ENCODE measurements at regions not wholly inside any gene's neighbourhood (a gene's known extent, or its start where the extent isn't known, plus 50 kb on each side); places are given as distances from the start of the nearest gene placed in this dataset.
"Not testable (repeated sequence)": the region's sequence is repeated elsewhere in the genome, so short reads cannot be mapped to it uniquely, and the experiment has no call there.

GRCh38 chr3:86382556-86382955 is 608.4 kb downstream of the VGLL3 start:
- no peak overlapping the region for H3K4me3 ChIP-seq (ENCODE audit: low read depth, low read length)
- TF ChIP-seq, protein P1, sequence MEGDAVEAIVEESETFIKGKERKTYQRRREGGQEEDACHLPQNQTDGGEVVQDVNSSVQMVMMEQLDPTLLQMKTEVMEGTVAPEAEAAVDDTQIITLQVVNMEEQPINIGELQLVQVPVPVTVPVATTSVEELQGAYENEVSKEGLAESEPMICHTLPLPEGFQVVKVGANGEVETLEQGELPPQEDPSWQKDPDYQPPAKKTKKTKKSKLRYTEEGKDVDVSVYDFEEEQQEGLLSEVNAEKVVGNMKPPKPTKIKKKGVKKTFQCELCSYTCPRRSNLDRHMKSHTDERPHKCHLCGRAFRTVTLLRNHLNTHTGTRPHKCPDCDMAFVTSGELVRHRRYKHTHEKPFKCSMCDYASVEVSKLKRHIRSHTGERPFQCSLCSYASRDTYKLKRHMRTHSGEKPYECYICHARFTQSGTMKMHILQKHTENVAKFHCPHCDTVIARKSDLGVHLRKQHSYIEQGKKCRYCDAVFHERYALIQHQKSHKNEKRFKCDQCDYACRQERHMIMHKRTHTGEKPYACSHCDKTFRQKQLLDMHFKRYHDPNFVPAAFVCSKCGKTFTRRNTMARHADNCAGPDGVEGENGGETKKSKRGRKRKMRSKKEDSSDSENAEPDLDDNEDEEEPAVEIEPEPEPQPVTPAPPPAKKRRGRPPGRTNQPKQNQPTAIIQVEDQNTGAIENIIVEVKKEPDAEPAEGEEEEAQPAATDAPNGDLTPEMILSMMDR (IDR thresholded peaks at IDR 0.05; ENCODE audit: borderline replicate concordance, insufficient read depth, low read depth, low read length) = no peak

GRCh38 chr3:86381247-86381646 is 609.7 kb downstream of the VGLL3 start:
- H3K4me3 ChIP-seq (ENCODE audit: low read depth, low read length) = no peak overlapping the region
- TF ChIP-seq, protein P1 (IDR thresholded peaks at IDR 0.05; ENCODE audit: borderline replicate concordance, insufficient read depth, low read depth, low read length) = no peak

DNA sequence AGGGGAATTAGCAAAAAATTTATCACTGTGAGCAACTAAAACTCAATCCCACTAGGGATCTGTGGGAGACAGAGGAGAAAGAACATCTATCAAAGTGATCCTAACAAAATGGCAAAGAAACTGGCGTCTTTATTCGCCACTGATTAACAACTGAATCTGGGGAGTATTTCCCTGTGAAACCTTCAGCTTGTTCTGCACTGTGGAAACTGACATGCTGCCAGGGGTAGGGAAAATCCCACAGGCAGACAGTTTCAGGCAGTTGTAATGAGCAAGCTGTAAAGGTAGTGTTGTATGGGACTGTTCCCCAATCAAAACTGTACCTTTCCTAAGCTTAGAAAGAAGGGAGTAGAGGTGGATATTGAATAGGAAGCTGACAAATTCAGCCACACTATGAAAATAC is 611.7 kb downstream of the VGLL3 start:
- H3K4me3 ChIP-seq (ENCODE audit: low read depth, low read length) = no peak overlapping the region
- TF ChIP-seq, protein P1 (IDR thresholded peaks at IDR 0.05; ENCODE audit: borderline replicate concordance, insufficient read depth, low read depth, low read length) = no peak

DNA sequence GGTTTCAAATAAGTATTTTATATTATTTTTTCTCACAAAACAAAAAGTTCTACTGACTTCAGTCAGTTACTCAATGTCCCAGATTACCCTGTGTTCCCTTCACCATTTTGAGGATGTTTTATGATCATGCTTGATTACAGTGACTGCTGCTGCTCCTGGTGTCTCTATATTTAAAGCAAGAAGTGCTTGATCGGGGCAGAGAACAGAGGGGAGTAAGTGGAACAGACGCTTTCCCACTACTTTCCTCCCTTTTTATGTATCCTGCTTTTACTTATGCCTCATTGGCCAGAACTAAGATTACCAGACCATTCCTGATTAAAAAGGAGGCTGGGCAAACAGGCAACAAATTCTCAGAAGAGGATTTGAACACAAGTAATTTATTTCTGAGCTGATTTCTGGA is 612.1 kb downstream of the VGLL3 start:
- no peak overlapping the region for H3K4me3 ChIP-seq (ENCODE audit: low read depth, low read length)
- TF ChIP-seq, protein P1 (IDR thresholded peaks at IDR 0.05; ENCODE audit: borderline replicate concordance, insufficient read depth, low read depth, low read length) = no peak

DNA sequence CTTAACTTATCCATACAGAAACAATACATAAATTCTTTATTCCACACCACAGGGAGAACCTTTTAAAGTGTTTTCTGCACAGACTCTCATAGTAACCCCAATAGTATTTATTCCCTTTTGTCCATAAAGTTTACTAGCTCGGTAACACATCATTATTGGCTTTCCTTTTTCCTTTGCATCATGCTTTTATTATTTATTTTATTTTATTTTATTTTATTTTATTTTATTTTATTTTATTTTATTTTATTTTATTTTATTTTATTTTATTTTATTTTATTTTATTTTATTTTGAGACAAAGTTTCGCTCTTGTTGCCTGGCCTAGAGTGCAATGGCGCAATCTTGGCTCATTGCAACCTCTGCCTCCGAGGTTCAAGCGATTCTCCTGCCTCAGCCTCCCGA is 655.4 kb downstream of the VGLL3 start:
- not testable (repeated sequence) for H3K4me3 ChIP-seq (ENCODE audit: low read depth, low read length)

DNA sequence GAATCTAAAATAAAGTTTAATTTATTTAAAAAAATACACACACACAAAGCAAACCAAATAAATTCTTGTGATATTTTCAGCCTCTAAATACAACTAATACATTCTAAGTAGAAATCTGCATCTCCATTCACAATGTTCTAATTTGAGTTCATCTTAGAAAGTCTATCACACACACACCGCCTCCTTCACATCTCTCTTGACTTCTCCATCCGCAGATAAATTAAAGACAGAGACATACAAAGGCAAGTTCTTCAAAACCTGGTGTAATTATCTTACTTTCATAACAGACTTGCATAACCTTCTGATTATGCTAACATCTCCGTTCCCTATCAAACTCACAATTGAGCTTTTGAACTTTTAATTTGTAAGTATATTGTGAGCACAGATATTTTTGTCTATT is 657.3 kb downstream of the VGLL3 start:
- TF ChIP-seq, protein P1 (IDR thresholded peaks at IDR 0.05; ENCODE audit: borderline replicate concordance, insufficient read depth, low read depth, low read length) = no peak
- no peak overlapping the region for H3K4me3 ChIP-seq (ENCODE audit: low read depth, low read length)

- TF ChIP-seq, protein P1 (IDR thresholded peaks at IDR 0.05; ENCODE audit: borderline replicate concordance, insufficient read depth, low read depth, low read length) = no peak
- H3K4me3 ChIP-seq (ENCODE audit: low read depth, low read length) = no peak overlapping the region
Measured at GRCh38 chr3:86303935-86304334, 687.0 kb downstream of the VGLL3 start.
